ENCODE measurements at regions not wholly inside any gene's neighbourhood (a gene's known extent, or its start where the extent isn't known, plus 50 kb on each side); places are given as distances from the start of the nearest gene placed in this dataset.
"Not testable (repeated sequence)": the region's sequence is repeated elsewhere in the genome, so short reads cannot be mapped to it uniquely, and the experiment has no call there.

DNA sequence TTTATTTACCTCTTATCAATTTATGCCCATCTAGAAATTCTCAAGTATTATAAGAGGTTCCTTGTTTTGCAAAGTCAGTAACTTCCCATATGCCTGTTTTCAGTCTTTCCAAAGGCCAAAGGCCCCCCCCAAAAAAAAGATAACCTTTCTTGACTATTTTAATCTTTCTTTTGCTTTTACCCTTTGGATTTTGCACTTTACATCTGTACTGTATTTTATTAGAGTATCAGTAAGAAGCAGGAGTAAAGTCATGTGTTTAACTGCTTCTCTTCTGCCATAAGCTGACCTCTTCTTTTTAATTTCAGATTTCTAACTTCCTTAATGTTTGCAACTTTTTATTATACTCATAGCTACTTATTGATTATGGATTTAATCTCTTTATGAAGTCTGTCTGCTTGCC lies 716.4 kb upstream of the NOVA1 start:
- H3K9ac ChIP-seq (ENCODE audit: insufficient read length, low read depth), result no peak overlapping the region
- H3K27me3 ChIP-seq (ENCODE audit: insufficient read depth, insufficient read length), result no peaks in the 10 kb centered on the region
- H3K4me3 ChIP-seq (ENCODE audit: insufficient read length, low read depth), result no peak overlapping the region
- H3K36me3 ChIP-seq (ENCODE audit: insufficient read depth, insufficient read length, low read length), result no peaks in the 10 kb centered on the region
- H3K4me1 ChIP-seq (ENCODE audit: insufficient read depth, insufficient read length), result no peaks in the 10 kb centered on the region
- H3K9me3 ChIP-seq (ENCODE audit: insufficient read depth, low read length), result no peaks in the 10 kb centered on the region
- TF ChIP-seq SUZ12 (IDR thresholded peaks at IDR 0.05; ENCODE audit: extremely low read depth, insufficient read depth, insufficient read length) (no peak), ZNF274 (IDR thresholded peaks at IDR 0.05; ENCODE audit: low read depth, low read length) (no peak), YY1 (IDR thresholded peaks at IDR 0.05; ENCODE audit: insufficient read depth, insufficient read length) (no peak)
- DNase-seq (ENCODE audit: low read depth, low spot score), result no peak

DNA sequence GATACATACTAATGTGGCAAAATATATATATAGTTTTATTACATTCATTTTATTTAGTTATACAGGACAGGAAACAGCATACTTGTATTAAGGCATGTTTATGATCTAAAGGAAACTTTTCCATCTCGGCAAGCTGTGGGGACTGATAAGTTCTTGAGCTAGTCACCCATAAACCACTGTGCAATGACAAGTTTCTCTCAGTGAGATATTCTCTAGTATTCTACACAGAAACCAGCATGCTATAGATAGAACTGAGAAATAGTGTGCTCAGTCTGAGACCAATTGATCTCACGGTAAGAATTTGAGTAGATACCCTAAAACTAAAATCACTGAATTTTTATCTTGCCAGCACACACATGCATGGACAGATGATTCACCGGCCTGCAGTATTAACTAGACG lies 717.6 kb upstream of the NOVA1 start:
- H3K4me3 ChIP-seq (ENCODE audit: insufficient read length, low read depth), result no peak overlapping the region
- no peaks in the 10 kb centered on the region for H3K9me3 ChIP-seq (ENCODE audit: insufficient read depth, low read length)
- DNase-seq (ENCODE audit: low read depth, low spot score), result no peak
- no peak overlapping the region for H3K9ac ChIP-seq (ENCODE audit: insufficient read length, low read depth)
- no peaks in the 10 kb centered on the region for H3K27me3 ChIP-seq (ENCODE audit: insufficient read depth, insufficient read length)
- no peaks in the 10 kb centered on the region for H3K36me3 ChIP-seq (ENCODE audit: insufficient read depth, insufficient read length, low read length)
- H3K4me1 ChIP-seq (ENCODE audit: insufficient read depth, insufficient read length), result no peaks in the 10 kb centered on the region
- TF ChIP-seq YY1 (IDR thresholded peaks at IDR 0.05; ENCODE audit: insufficient read depth, insufficient read length) (no peak), ZNF274 (IDR thresholded peaks at IDR 0.05; ENCODE audit: low read depth, low read length) (no peak), SUZ12 (IDR thresholded peaks at IDR 0.05; ENCODE audit: extremely low read depth, insufficient read depth, insufficient read length) (no peak)

DNA sequence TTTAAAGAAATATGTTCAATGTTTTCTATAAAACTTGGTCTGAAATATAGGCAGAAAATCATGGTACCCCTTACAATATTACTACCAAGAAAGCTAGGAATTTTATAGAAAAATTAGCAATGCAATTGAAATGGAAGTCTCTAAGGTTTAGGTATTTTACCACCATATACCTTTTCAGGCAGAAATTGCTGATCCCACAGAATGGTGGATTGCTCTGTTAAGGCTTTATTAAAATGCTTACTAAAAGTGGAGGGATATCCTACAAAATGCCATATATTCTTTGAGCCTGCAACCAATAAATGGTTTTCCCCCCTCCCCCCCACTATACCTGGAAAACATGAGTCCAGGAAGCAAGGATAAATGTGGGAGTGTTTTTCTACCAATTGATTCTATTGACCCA lies 718.1 kb upstream of the NOVA1 start:
- no peaks in the 10 kb centered on the region for H3K9me3 ChIP-seq (ENCODE audit: insufficient read depth, low read length)
- no peak overlapping the region for H3K4me3 ChIP-seq (ENCODE audit: insufficient read length, low read depth)
- H3K27me3 ChIP-seq (ENCODE audit: insufficient read depth, insufficient read length), result no peaks in the 10 kb centered on the region
- DNase-seq (ENCODE audit: low read depth, low spot score), result no peak
- no peaks in the 10 kb centered on the region for H3K4me1 ChIP-seq (ENCODE audit: insufficient read depth, insufficient read length)
- TF ChIP-seq ZNF274 (IDR thresholded peaks at IDR 0.05; ENCODE audit: low read depth, low read length), result no peak
- H3K36me3 ChIP-seq (ENCODE audit: insufficient read depth, insufficient read length, low read length), result no peaks in the 10 kb centered on the region
- no peak overlapping the region for H3K9ac ChIP-seq (ENCODE audit: insufficient read length, low read depth)

DNA sequence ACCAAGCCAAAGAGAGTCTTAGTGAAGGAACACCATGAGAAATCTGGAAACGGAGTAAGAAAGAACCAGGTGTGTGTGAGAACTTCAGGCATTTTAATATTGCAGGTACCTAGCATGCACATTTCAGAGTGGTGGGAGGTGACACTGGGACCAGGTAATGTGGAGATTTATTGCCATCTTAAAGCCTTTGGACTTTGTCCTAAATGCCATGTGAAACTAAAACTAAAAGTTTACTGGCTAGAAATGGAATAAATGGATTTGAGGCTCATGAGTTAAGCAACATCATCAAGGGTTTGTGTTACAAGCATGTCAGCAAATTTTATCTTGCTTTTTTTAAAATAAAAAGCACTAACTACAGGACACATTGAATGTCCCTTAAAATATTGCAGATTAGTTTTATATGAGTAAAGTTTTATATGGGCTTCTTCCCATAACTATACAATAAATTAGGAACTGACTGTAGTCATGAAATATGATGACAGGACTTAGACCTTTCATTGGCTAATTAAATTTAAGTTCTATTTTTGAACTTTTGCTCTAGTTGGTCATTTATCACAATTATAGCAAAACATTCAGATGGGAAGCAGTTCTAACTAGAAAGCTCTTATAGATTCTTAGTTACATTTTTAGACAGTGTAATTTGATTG lies 721.1 kb upstream of the NOVA1 start:
- H3K9ac ChIP-seq (ENCODE audit: insufficient read length, low read depth), result no peak overlapping the region
- H3K27me3 ChIP-seq (ENCODE audit: insufficient read depth, insufficient read length), result no peaks in the 10 kb centered on the region
- no peak for DNase-seq (ENCODE audit: low read depth, low spot score)
- no peak overlapping the region for H3K4me3 ChIP-seq (ENCODE audit: insufficient read length, low read depth)
- H3K4me1 ChIP-seq (ENCODE audit: insufficient read depth, insufficient read length), result no peaks in the 10 kb centered on the region
- no peaks in the 10 kb centered on the region for H3K9me3 ChIP-seq (ENCODE audit: insufficient read depth, low read length)
- H3K36me3 ChIP-seq (ENCODE audit: insufficient read depth, insufficient read length, low read length), result no peaks in the 10 kb centered on the region
- TF ChIP-seq ZNF274 (IDR thresholded peaks at IDR 0.05; ENCODE audit: low read depth, low read length) (no peak), YY1 (IDR thresholded peaks at IDR 0.05; ENCODE audit: insufficient read depth, insufficient read length) (no peak), SUZ12 (IDR thresholded peaks at IDR 0.05; ENCODE audit: extremely low read depth, insufficient read depth, insufficient read length) (no peak)

DNA sequence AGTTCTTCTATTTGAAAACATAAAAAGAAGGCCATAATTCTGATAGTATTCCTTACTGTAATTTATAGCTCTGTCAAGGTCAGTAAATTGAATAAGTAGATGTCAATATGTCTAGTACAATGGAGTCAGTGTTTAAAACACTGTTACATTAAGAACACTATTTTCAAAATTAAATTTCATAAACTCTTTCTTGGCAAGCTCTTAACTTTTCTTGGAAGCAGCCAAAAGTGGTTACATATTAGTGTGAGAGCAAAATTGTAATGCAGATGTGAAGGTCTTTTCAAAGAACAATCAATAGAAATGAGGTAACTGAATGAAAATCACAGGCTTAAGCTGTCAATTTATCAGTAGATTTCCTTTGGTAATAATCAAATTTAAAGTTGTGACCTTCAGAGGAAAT lies 722.4 kb upstream of the NOVA1 start:
- Histone ChIP-seq H3K27me3 (ENCODE audit: insufficient read depth, insufficient read length) (no peaks in the 10 kb centered on the region), H3K36me3 (ENCODE audit: insufficient read depth, insufficient read length, low read length) (no peaks in the 10 kb centered on the region), H3K9ac (ENCODE audit: insufficient read length, low read depth) (no peak overlapping the region), H3K4me3 (ENCODE audit: insufficient read length, low read depth) (no peak overlapping the region), H3K9me3 (ENCODE audit: insufficient read depth, low read length) (peaks cover 10% of the 10 kb centered on the region), H3K4me1 (ENCODE audit: insufficient read depth, insufficient read length) (no peaks in the 10 kb centered on the region)
- TF ChIP-seq ZNF274 (IDR thresholded peaks at IDR 0.05; ENCODE audit: low read depth, low read length) (no peak), YY1 (IDR thresholded peaks at IDR 0.05; ENCODE audit: insufficient read depth, insufficient read length) (no peak), SUZ12 (IDR thresholded peaks at IDR 0.05; ENCODE audit: extremely low read depth, insufficient read depth, insufficient read length) (no peak)
- DNase-seq (ENCODE audit: low read depth, low spot score), result no peak

DNA sequence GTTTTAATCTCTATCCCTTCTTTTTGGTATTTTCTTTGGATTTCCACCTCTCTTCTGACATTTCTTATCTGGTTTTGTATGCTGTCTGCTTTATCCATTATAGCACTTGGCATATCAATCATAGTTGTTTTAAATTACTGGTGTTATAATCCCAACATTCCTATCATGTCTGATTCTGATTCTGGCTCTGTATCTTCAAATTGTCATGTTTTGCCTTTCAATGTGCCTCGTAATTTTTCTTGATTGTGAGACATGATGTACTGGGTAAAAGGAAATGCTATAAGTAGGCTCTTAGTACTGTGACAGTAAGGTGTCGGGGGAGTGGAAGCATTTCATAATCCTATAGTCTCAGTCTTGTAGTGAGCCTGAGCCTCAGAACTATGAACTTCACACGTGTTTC lies 729.3 kb upstream of the NOVA1 start:
- Histone ChIP-seq H3K9ac (ENCODE audit: insufficient read length, low read depth) (no peak overlapping the region), H3K4me3 (ENCODE audit: insufficient read length, low read depth) (no peak overlapping the region), H3K9me3 (ENCODE audit: insufficient read depth, low read length) (peaks cover 11% of the 10 kb centered on the region), H3K27me3 (ENCODE audit: insufficient read depth, insufficient read length) (no peaks in the 10 kb centered on the region), H3K36me3 (ENCODE audit: insufficient read depth, insufficient read length, low read length) (no peaks in the 10 kb centered on the region), H3K4me1 (ENCODE audit: insufficient read depth, insufficient read length) (no peaks in the 10 kb centered on the region)
- TF ChIP-seq ZNF274 (IDR thresholded peaks at IDR 0.05; ENCODE audit: low read depth, low read length), result no peak
- TF ChIP-seq YY1 (IDR thresholded peaks at IDR 0.05; ENCODE audit: insufficient read depth, insufficient read length), result no peak
- TF ChIP-seq SUZ12 (IDR thresholded peaks at IDR 0.05; ENCODE audit: extremely low read depth, insufficient read depth, insufficient read length), result no peak
- no peak for DNase-seq (ENCODE audit: low read depth, low spot score)

DNA sequence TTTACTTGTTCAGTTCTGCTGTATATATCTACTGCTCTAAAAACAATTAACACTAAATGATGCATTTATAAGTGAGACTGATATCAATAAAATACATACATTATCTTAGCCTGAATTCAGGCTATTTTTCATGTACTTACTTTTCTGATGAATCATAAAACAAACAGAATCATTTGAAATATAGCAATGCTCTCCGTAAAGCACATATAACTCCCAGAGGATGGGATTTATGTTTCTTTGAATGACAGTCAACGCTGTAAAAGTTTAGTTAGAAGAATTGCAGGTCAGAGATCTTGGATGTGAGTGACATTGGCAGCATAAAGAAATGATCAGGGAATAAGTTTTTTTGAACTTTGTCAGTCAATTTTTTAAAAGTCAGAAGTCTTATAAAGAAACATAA lies 740.2 kb upstream of the NOVA1 start:
- no peaks in the 10 kb centered on the region for H3K27me3 ChIP-seq (ENCODE audit: insufficient read depth, insufficient read length)
- H3K36me3 ChIP-seq (ENCODE audit: insufficient read depth, insufficient read length, low read length), result no peaks in the 10 kb centered on the region
- no peaks in the 10 kb centered on the region for H3K9me3 ChIP-seq (ENCODE audit: insufficient read depth, low read length)
- no peak for DNase-seq (ENCODE audit: low read depth, low spot score)
- no peak overlapping the region for H3K9ac ChIP-seq (ENCODE audit: insufficient read length, low read depth)
- TF ChIP-seq YY1 (IDR thresholded peaks at IDR 0.05; ENCODE audit: insufficient read depth, insufficient read length) (no peak), SUZ12 (IDR thresholded peaks at IDR 0.05; ENCODE audit: extremely low read depth, insufficient read depth, insufficient read length) (no peak), ZNF274 (IDR thresholded peaks at IDR 0.05; ENCODE audit: low read depth, low read length) (no peak)
- no peak overlapping the region for H3K4me3 ChIP-seq (ENCODE audit: insufficient read length, low read depth)
- no peaks in the 10 kb centered on the region for H3K4me1 ChIP-seq (ENCODE audit: insufficient read depth, insufficient read length)

DNA sequence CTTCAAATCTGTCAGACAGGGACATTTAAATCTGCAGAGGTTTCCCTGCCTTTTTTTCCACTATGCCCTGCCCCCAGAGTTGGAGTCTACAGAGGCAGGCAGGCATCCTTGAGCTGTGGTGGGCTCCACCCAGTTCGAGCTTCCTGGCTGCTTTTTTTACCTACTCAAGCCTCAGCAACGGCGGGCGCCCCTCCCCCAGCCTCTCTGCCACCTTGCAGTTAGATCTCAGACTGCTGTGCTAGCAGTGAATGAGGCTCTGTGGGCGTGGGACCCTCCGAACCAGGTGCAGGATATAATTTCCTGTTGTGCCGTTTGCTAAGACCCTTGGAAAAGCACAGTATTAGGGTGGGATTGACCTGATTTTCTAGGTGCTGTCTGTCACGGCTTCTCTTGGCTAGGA lies 765.2 kb upstream of the NOVA1 start:
- not testable (repeated sequence) for H3K27me3 ChIP-seq (ENCODE audit: insufficient read depth, insufficient read length); H3K4me3 ChIP-seq (ENCODE audit: insufficient read length, low read depth); H3K36me3 ChIP-seq (ENCODE audit: insufficient read depth, insufficient read length, low read length); DNase-seq (ENCODE audit: low read depth, low spot score); H3K9ac ChIP-seq (ENCODE audit: insufficient read length, low read depth); H3K9me3 ChIP-seq (ENCODE audit: insufficient read depth, low read length); H3K4me1 ChIP-seq (ENCODE audit: insufficient read depth, insufficient read length)
